LNCaP clone FGC (cell line): ENCODE measurements at regions not wholly inside any gene's neighbourhood (a gene's known extent, or its start where the extent isn't known, plus 50 kb on each side); places are given as distances from the start of the nearest gene placed in this dataset.

Experiments
- DNase-seq: peaks from one replicate; pipeline ENCODE4 v3.0.0-alpha.2; 2011; ENCODE audit warnings: low read depth
- H3K4me3 ChIP-seq: 2 replicates; pipeline ENCODE4 v1.5.1; 2011; ENCODE audit warnings: mild to moderate bottlenecking, low read depth, low read length, control low read depth
- TF ChIP-seq, protein P1 (sequence below): IDR thresholded peaks from 2 replicates; pipeline ENCODE4 v1.5.1; 2012; ENCODE audit warnings: mild to moderate bottlenecking; ENCODE audit not compliant: control insufficient read depth, insufficient read depth; ENCODE audit errors: extremely low read depth

DNA sequence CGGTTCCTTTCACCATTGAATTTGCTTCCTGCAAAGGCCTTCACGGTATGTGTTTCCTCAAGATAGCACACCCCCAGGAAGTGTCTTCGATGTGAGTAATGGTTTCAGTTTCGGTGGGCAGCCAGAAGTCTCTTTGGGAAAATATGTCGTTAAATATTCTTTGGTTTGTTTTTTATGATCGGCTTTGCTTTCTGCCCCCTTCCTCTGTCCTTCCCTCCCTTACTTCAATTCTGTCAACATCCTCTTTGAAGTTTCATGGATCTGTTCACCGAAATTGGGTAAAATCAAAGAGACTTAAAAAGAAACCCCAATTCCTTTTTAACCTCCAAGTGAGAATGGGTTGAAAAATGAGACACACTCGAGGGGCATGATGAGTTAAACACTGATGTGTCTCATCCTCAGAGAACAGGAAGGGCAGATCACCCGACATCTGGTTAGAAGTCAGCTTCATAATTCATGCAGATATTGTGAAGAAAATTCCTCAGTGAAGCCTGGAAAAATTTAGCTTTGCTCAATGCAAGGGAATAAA, 170.8 kb upstream of the HABP2 start:
- TF ChIP-seq, protein P1, sequence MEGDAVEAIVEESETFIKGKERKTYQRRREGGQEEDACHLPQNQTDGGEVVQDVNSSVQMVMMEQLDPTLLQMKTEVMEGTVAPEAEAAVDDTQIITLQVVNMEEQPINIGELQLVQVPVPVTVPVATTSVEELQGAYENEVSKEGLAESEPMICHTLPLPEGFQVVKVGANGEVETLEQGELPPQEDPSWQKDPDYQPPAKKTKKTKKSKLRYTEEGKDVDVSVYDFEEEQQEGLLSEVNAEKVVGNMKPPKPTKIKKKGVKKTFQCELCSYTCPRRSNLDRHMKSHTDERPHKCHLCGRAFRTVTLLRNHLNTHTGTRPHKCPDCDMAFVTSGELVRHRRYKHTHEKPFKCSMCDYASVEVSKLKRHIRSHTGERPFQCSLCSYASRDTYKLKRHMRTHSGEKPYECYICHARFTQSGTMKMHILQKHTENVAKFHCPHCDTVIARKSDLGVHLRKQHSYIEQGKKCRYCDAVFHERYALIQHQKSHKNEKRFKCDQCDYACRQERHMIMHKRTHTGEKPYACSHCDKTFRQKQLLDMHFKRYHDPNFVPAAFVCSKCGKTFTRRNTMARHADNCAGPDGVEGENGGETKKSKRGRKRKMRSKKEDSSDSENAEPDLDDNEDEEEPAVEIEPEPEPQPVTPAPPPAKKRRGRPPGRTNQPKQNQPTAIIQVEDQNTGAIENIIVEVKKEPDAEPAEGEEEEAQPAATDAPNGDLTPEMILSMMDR = no peak
- DNase-seq = no peak
- H3K4me3 ChIP-seq = no peak overlapping the region

DNA sequence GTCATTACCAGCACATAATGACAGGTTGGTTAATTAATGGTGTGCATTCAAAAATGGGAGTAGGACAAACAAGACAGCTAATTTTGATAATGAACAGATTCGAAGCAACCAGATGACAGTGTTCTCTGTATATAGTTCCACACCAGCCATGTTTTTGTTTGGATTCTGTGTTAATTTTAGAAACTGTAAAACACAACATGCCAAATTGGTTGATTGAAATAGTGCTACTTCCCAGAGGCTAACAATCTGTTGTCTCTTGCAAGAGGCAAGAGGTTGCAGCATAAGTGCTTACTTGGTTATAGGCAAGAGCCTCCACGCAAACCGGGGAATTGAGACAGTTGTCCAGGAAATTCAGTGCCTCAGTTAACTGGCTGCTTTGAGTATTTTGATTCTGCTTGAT, 170.2 kb upstream of the HABP2 start:
- TF ChIP-seq, protein P1 = no peak
- no peak overlapping the region for H3K4me3 ChIP-seq
- no peak for DNase-seq

DNA sequence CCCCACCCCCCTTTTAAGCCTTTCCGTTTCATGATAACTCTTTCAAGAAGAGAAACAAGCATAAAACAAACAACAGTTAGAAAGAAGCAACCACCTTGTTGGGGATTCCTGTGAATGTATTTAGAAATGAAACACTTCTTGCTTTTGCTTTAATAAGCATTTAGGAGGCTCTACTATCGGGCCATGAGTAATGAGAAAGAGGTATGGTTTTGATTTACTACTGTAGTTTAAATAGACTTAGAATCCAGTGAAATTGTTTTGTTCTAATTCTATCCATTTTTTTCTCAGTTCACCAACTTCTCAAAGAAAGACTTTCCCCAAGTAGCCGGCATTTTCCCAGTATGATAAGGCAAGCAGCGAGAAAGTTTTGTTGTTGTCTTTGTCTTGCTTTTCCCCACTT, 168.7 kb upstream of the HABP2 start:
- TF ChIP-seq, protein P1 = no peak
- DNase-seq = no peak
- H3K4me3 ChIP-seq = no peak overlapping the region

DNA sequence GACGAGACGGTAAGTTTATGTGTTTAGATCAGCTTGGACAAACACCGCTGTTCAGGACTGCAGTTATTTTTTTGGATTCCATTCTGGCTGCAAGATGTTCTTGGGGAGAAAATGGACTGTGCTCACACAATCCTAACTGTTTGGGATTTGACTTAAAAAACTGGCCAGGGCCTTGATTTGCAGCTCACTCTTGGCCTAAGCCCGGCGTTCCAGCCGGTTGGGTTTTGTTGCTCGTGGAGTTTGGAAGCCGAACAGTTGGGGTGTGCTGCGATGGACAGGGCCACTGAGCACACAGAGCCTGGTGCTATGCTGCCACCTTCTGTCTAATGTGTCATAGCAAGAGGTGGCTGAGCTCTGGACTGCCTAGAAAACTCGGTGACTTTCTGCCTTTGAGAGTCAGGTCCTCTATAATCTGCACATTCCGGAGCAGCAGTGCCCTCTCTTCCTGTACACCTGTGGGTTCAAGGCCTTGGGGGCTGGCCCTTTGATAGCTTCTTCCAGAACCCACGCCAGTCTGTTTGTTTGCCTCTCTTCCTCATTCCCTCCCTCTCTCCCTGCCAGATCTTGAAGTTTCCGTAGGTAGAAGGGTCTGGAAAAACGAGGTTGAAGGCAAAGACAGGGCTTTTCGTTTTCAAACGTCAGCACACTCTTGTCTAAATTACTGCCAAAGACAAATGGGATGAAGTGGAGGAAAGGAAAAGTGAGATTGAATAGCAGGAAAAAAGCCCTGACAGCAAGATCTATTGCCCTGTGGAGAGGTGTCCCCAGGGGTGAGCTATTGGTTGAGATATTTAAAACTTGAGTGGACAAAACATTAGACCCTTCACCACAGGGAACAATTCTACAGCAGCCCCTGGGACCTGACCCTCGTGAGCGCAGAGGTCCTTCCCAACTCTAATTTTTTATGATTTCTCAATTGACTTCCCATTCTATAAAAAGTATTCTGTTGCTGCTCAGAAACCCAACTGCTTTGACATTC, 167.5 kb upstream of the HABP2 start:
- H3K4me3 ChIP-seq = no peak overlapping the region
- TF ChIP-seq, protein P1 = peak; percentile 96
- peak; percentile 61 for DNase-seq

DNA sequence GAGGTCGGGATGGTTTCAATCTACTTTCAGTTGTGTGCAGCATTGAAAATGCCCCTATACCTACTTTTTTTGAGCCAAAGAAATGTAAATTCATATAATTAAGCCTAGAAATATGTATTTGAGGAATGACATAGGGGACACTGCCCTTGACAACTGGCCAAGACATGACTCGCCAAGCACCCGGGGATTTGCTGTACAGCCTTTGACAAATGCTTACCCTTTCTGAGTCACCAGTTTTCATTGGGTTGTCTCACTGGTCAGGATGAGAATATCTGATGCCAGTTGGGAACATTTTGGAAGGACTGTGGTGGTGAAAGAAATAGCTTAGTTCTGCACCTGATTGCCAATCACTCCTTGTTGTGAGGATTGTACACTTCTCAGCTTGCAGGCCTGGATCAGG, 166.8 kb upstream of the HABP2 start:
- TF ChIP-seq, protein P1 = no peak
- DNase-seq = no peak

DNA sequence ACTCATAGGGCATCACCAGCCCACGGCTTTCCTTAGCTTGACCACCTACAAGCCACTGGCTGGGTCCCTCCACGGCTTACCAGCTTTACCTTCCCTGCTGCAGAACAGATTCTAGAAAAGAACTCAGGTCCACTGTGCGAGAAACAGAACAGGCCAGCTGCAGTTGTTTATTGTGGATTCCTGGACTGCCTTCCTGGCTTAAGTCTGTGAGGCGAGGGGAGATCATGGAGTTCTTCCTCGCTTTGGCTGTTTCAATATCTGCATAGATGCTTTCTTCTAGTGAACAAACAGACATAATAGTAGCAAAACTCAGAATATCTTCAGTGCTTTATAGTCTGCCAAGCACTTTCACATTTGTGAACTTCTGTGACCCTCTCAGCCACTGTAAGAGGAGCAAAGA, 162.9 kb upstream of the HABP2 start:
- DNase-seq = no peak
- TF ChIP-seq, protein P1 = no peak
- H3K4me3 ChIP-seq = no peak overlapping the region

More for the DNA sequence above, 166.8 kb upstream of the HABP2 start:
- no peak overlapping the region for H3K4me3 ChIP-seq
